Activated CD4-positive, alpha-beta T cell treated with anti-CD3 and anti-CD28 coated beads for 4 hours (primary cell): ENCODE measurements at regions not wholly inside any gene's neighbourhood (a gene's known extent, or its start where the extent isn't known, plus 50 kb on each side); places are given as distances from the start of the nearest gene placed in this dataset.

ENCODE experiments used
- DNase-seq, 2 donors: peaks; one replicate each; pipeline ENCODE4 v3.0.0-alpha.2; 2020

GRCh38 chr10:91690996-91691676, 58.3 kb upstream of the PPP1R3C start:
- no peak for DNase-seq

GRCh38 chr10:91690412-91690811, 57.5 kb upstream of the PPP1R3C start:
- DNase-seq: no peak

DNA sequence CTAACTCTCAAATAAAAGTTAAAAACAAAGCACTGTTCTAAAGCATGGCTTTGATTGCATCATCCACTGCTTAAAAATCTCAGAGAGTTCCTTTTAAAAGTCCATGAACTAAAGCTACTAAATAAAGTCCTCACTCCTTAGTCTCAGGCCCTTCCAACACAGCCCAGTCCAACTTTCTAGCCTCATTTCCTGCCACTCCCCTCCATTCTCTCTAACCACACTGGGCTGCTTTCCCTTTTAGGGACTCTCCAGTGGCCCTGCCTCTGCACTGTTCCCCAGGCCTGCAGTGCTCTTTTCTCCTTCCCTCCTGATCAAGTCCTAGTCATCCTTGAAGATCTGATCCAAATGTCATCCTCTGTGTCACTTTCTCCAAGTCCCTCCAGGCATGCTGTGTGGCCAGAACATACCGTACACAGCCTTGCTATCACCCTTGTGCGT, 56.9 kb upstream of the PPP1R3C start:
- no peak for DNase-seq

GRCh38 chr10:91684841-91685240, 52.0 kb upstream of the PPP1R3C start:
- DNase-seq: no peak

- no peak for DNase-seq
Observed at GRCh38 chr10:91683975-91684374, 51.1 kb upstream of the PPP1R3C start.

GRCh38 chr10:91682912-91683311, 50.0 kb upstream of the PPP1R3C start:
- no peak for DNase-seq
